Osteocyte (in vitro differentiated cells): ENCODE measurements at regions not wholly inside any gene's neighbourhood (a gene's known extent, or its start where the extent isn't known, plus 50 kb on each side); places are given as distances from the start of the nearest gene placed in this dataset.

ENCODE experiments used
- DNase-seq: peaks from one replicate; pipeline ENCODE4 v3.0.0; 2021; ENCODE audit warnings: mixed read lengths; ENCODE audit not compliant: unreplicated experiment; ENCODE audit errors: extremely low spot score
- H3K27ac Mint-ChIP-seq: one replicate; pipeline ENCODE4 v1.8.0; 2021; ENCODE audit warnings: mild to moderate bottlenecking, mixed read lengths; ENCODE audit not compliant: unreplicated experiment
- H3K27me3 Mint-ChIP-seq: one replicate; pipeline ENCODE4 v1.8.0; 2021; ENCODE audit warnings: mixed read lengths; ENCODE audit not compliant: unreplicated experiment
- H3K36me3 Mint-ChIP-seq: one replicate; pipeline ENCODE4 v1.8.0; 2021; ENCODE audit warnings: mixed read lengths; ENCODE audit not compliant: unreplicated experiment
- H3K4me1 Mint-ChIP-seq: one replicate; pipeline ENCODE4 v1.8.0; 2021; ENCODE audit warnings: mixed read lengths; ENCODE audit not compliant: unreplicated experiment
- H3K4me3 Mint-ChIP-seq: one replicate; pipeline ENCODE4 v1.8.0; 2021; ENCODE audit warnings: mild to moderate bottlenecking, moderate library complexity, mixed read lengths; ENCODE audit not compliant: unreplicated experiment
- H3K9me3 Mint-ChIP-seq: one replicate; pipeline ENCODE4 v1.8.0; 2021; ENCODE audit warnings: mixed read lengths; ENCODE audit not compliant: unreplicated experiment
- CTCF ChIP-seq: fragments of 200-600 bp; sonication (generic); IDR thresholded peaks from 2 replicates; pipeline ENCODE4 v1.5.0; 2021; ENCODE audit warnings: antibody characterized with exemption, mild to moderate bottlenecking, moderate library complexity

- Mint-ChIP-seq H3K36me3 (peaks cover 2% of the 10 kb centered on the region), H3K4me3 (no peak overlapping the region), H3K27ac (no peak overlapping the region), H3K9me3 (peaks cover 6% of the 10 kb centered on the region), H3K27me3 (peaks cover 58% of the 10 kb centered on the region), H3K4me1 (no peaks in the 10 kb centered on the region)
- no peak for TF ChIP-seq CTCF
- DNase-seq = no peak
These were observed 284.4 kb downstream of the FAM43A start for GRCh38 chr3:194970066-194970465.

GRCh38 chr3:194971009-194971408, 285.3 kb downstream of the FAM43A start:
- peak; percentile 64 for DNase-seq

GRCh38 chr3:194971965-194972364, 286.3 kb downstream of the FAM43A start:
- Mint-ChIP-seq H3K36me3 (peaks cover 2% of the 10 kb centered on the region), H3K27ac (no peak overlapping the region), H3K4me3 (no peak overlapping the region), H3K9me3 (peaks cover 6% of the 10 kb centered on the region), H3K27me3 (peaks cover 48% of the 10 kb centered on the region), H3K4me1 (peaks cover 2% of the 10 kb centered on the region)
- DNase-seq = peak; percentile 40
- TF ChIP-seq CTCF = no peak

More at GRCh38 chr3:194971009-194971408, 285.3 kb downstream of the FAM43A start:
- peaks cover 6% of the 10 kb centered on the region for H3K9me3 Mint-ChIP-seq
- no peak for TF ChIP-seq CTCF
- peaks cover 2% of the 10 kb centered on the region for H3K36me3 Mint-ChIP-seq
- H3K4me1 Mint-ChIP-seq = no peaks in the 10 kb centered on the region
- H3K27ac Mint-ChIP-seq = no peak overlapping the region
- H3K4me3 Mint-ChIP-seq = no peak overlapping the region
- H3K27me3 Mint-ChIP-seq = peaks cover 54% of the 10 kb centered on the region

- Mint-ChIP-seq H3K4me1 (peaks cover 2% of the 10 kb centered on the region), H3K27ac (no peak overlapping the region), H3K9me3 (peaks cover 6% of the 10 kb centered on the region), H3K27me3 (peaks cover 41% of the 10 kb centered on the region), H3K4me3 (no peak overlapping the region), H3K36me3 (peaks cover 2% of the 10 kb centered on the region)
- DNase-seq = no peak
- no peak for TF ChIP-seq CTCF
These were observed 287.0 kb downstream of the FAM43A start for GRCh38 chr3:194972641-194973040.

- Mint-ChIP-seq H3K9me3 (peaks cover 6% of the 10 kb centered on the region), H3K4me3 (no peak overlapping the region)
- peak; percentile 54 for DNase-seq
These were observed 287.8 kb downstream of the FAM43A start for GRCh38 chr3:194973366-194974000.

More at GRCh38 chr3:194973366-194974000, 287.8 kb downstream of the FAM43A start:
- TF ChIP-seq CTCF = no peak
- Mint-ChIP-seq H3K4me1 (peaks cover 2% of the 10 kb centered on the region), H3K27me3 (peaks cover 34% of the 10 kb centered on the region), H3K27ac (no peak overlapping the region), H3K36me3 (peaks cover 2% of the 10 kb centered on the region)
